IPS DF 19.7 (cell line): ENCODE measurements at regions not wholly inside any gene's neighbourhood (a gene's known extent, or its start where the extent isn't known, plus 50 kb on each side); places are given as distances from the start of the nearest gene placed in this dataset.

Experiments
- DNase-seq: peaks from one replicate; pipeline ENCODE4 v3.0.0-alpha.2; 2013; ENCODE audit warnings: low read depth, low spot score

GRCh38 chr5:8633259-8633658, 764.3 kb downstream of the MTRR start:
- no peak for DNase-seq

- no peak for DNase-seq
These were observed 764.7 kb downstream of the MTRR start for GRCh38 chr5:8633696-8634095.

GRCh38 chr5:8634219-8634618, 765.3 kb downstream of the MTRR start:
- DNase-seq: no peak

- DNase-seq: no peak
These were observed 773.0 kb downstream of the MTRR start for GRCh38 chr5:8641786-8642505.

DNA sequence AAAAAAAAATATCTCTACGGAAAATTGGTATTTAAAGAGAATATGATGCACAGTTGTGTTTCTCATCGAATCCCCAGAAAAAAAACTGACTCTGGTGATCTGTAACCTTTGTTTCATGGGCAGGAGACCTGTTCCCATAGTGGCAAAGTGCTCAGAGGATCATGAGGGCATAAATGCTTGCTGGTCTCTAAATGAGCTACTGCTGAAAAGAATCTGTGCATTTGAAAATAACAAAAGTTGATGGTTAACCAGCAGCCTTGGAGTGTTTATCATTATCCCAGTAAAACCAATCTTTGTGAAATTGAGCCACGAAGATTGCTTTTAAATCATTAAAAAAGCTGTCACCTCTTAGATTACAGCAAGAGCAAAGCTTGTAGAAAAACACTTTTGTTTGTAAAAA, 775.4 kb downstream of the MTRR start:
- DNase-seq: no peak

DNA sequence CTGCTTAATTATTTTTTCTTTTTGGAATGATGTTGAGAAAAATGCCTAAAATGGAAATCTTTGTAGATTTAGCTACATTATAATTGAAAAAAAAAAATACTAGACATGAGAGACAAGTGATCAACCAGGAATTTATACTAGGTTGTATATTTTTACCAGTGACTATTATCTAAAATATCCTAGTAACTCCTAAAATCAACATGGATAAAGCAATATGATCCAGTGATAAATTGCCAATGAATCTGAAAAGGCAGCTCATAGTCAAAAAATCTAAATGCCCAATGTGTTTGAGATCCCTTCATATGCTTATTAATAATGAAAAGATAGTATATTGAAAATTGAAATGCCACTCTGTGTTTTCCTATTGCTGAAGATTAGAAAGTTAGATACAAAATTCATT, 778.2 kb downstream of the MTRR start:
- DNase-seq: no peak

DNA sequence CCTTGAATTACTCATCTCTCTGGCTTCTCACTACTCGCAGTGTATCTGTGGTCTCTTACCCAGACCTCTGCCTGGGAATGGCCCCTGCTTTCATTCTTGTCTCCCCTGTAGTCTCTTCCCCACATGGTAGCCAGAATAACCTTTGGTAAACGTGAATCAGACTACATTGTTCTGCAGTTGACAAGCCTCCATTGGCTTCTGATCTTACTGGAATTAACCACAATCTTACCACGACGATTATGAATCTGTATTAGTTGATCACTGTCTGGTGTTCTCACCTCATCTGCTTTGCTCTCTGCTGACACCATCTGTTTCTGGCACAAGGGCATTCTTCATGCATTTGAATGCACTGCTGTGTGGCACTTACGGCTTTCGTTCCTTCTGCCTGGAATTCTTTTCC, 781.2 kb downstream of the MTRR start:
- DNase-seq: no peak

GRCh38 chr5:8660133-8660893, 791.4 kb downstream of the MTRR start:
- DNase-seq: no peak

DNA sequence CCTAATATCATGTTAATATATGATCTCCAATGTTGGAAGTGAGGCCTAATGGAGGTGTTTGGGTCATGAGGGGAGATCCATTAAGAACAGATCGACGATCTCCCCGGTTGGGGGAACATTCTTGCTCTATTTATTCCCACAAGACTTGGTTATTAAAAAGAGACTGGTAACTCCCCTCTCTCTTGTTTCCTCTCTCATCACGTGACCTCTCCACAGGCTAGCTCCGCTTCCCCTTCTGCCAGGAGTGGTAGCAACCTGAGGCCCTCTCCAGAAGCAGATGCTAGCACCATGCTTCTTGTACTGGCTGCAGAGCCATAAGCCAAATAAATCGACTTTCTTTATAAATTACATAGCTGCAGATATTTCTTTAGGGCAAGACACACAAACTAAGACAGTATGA, 794.4 kb downstream of the MTRR start:
- DNase-seq: no peak

- no peak for DNase-seq
These were observed 806.2 kb downstream of the MTRR start for GRCh38 chr5:8675182-8675581.

- no peak for DNase-seq
These were observed 807.7 kb downstream of the MTRR start for GRCh38 chr5:8676695-8677094.

DNA sequence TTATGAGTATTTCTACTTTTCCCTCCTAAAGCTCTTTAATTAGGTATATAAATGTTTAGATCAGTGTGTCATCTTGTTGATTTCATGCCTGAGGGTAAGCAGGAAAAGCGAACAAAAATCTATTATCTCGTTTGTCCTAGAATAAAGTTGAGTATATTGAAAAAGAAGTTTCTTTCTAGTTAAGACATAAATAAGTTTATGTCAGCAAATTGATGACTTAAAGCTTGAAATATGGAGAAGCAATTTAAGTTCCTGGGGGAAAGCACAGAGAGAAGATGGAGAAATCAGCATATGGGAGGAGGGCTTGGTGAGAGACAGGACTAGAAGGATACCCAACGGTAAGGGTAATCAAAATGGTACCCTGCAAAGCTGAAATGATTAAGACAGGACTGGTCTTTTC, 813.4 kb downstream of the MTRR start:
- no peak for DNase-seq

DNA sequence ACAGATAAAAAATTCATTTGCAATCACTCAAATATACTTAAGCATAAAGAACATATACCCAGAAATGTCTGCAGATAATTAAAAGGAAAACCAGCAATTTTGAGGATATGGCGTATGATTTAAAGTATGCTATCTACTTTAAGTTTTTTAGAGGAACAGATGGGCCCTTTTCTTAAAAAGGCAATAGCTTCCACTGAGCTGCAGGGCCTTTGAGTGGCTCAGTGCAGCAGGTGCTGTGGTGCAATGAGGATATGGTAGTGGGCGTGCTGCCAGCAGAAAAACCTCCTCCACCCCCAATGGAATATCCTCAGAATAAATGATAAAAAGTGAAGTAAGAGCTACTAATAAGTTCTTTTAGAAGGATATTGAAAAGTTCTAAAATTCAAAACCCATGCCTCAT, 814.5 kb downstream of the MTRR start:
- DNase-seq: no peak

GRCh38 chr5:8685704-8686103, 816.8 kb downstream of the MTRR start:
- DNase-seq: no peak

GRCh38 chr5:8686707-8687106, 817.8 kb downstream of the MTRR start:
- DNase-seq: no peak

DNA sequence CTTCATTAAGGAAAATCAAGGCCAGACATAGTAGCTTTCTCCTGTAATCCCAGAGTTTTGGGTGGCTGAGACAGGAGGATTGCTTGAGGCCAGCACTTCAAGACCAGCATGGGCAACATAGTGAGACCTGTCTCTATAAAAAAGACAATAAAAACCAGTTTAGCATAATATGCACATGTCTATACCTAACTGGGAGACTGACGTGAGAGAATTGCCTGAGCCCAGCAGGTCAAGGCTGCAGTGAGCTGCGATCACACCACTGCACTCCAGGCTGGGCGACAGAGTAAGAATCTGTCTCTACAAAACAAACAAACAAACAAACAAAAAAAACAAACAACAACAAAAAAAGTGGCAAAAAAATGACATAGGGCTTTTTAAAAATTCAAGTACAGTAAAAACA, 820.8 kb downstream of the MTRR start:
- DNase-seq: no peak

- DNase-seq: no peak
These were observed 822.3 kb downstream of the MTRR start for GRCh38 chr5:8691221-8691620.

DNA sequence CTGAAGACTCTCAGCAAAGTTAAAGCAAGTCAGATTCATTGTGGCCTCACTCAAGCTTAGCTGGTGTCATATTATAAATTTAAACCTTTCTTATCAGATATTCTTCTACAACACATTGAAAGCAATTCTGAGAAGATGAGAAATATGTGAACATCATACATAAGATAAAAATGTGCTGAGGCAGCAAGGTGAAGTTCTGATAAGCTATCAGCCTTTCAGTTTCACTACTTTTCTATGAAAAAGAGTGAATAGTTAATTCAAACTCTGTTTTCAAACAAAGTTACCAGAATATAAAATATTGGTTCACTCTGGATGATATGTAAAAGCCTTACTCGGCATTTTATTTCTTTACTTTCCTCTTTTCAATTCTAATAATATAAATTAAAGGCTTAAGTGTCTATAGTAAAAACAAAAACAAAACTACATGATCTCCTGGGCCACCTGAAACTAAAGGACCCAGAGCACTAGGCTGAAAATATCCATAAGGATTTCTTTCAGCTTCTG, 824.4 kb downstream of the MTRR start:
- DNase-seq: no peak

- DNase-seq: no peak
These were observed 825.6 kb downstream of the MTRR start for GRCh38 chr5:8694545-8694944.

DNA sequence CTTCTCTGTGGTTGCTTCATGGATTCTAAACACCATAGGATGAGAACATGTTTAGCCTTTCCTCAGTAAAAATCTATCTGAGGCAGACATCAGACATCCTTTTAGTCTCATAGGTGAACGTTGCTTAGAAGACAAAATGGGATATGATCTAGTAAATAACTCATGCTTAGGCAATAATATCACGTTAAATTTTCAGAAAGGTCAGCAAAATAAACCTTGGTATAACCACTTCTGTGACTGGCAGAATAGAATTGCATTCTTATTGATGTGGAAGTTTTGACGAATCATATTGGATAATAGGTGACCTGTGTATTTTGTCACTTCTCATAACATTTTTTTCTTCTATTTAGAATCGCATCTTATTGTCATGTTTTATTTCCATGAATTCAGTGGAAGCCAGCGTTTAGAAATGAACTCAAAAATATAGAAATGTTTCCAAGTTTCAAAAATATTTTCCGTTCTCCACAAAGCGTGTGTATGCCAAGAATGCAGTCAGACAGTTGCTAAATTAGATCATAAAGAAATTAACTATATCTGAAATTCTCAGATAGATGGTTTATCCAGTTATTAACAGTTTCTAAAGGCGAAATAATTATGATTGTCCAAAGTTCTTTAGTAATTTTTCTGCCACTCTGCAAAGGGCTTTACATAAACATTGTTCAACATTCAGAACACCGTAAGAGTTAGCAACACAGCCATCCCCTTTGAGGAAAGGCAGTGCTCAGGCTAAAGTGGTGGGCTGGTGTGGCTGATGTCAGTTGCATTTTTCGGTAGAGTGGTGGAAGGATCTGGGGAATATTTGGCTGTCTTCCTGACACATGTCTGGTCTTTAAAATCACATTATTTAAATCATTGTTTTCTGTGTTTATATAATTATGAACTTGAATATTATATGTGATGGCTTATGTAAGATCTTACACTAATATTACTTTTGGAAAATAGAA, 827.2 kb downstream of the MTRR start:
- no peak for DNase-seq

GRCh38 chr5:8700222-8700621, 831.3 kb downstream of the MTRR start:
- no peak for DNase-seq

DNA sequence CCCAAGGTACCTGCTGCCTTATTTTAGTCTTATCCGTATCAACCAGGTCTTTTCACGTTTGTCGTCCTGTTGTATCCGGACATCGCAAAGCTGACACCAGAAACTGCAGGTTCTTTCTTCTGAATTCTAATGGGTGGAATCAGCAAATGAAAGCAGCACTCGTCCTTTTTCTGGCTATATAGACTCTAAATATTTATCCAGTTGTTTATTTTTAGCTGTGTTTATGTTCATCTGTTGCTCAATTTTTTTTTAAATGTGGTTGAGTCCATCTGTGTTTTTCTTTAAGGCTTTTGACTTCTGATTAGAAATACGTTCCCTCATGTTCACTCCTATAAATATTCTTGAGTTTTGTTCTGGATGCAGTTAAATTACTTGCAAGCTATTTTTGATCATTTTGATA, 831.7 kb downstream of the MTRR start:
- no peak for DNase-seq
